Heart left ventricle (tissue), 16 donors: ENCODE measurements at regions not wholly inside any gene's neighbourhood (a gene's known extent, or its start where the extent isn't known, plus 50 kb on each side); places are given as distances from the start of the nearest gene placed in this dataset.

Experiments
- ATAC-seq, 4 donors: fragments of 200-7000 bp; cut with Tn5 transposase; one replicate each; pipeline ENCODE4 v1.9.1; 2020 to 2022; ENCODE audit warnings: moderate library complexity in 4 of 4, mild to moderate bottlenecking in 3 of 4, moderate number of reproducible peaks in 1 of 4
- DNase-seq, 5 donors: peaks; one replicate each; pipeline ENCODE4 v3.0.0-alpha.2; 2020
- H3K27ac ChIP-seq, 12 donors: fragments of 200-600 bp; sonication (generic) in 4 of 12; one replicate each; pipeline versions ENCODE4 v1.5.0 to v1.8.0; 2016 to 2022; ENCODE audit warnings: mild to moderate bottlenecking in 2 of 12
- H3K27me3 ChIP-seq, 9 donors: fragments of 200-600 bp; sonication (generic) in 2 of 9; one replicate each; pipeline versions ENCODE4 v1.5.1 to v1.8.0; 2016 to 2022; ENCODE audit warnings: mild to moderate bottlenecking in 3 of 9
- H3K36me3 ChIP-seq, 9 donors: fragments of 200-600 bp; sonication (generic) in 2 of 9; one replicate each; pipeline versions ENCODE4 v1.5.0 to v1.8.0; 2018 to 2022; ENCODE audit warnings: mild to moderate bottlenecking in 2 of 9
- H3K4me1 ChIP-seq, 12 donors: fragments of 200-600 bp; sonication (generic) in 4 of 12; one replicate each; pipeline versions ENCODE4 v1.5.0 to v1.8.0; 2016 to 2022; ENCODE audit warnings: mild to moderate bottlenecking in 3 of 12
- H3K4me3 ChIP-seq, 12 donors: fragments of 200-600 bp; sonication (generic) in 4 of 12; one replicate each; pipeline versions ENCODE4 v1.5.0 to v1.8.0; 2017 to 2022; ENCODE audit warnings: mild to moderate bottlenecking in 9 of 12, moderate library complexity in 4 of 12
- H3K9me3 ChIP-seq, 12 donors: fragments of 200-600 bp; sonication (generic) in 4 of 12; one replicate each; pipeline versions ENCODE4 v1.5.0 to v1.8.0; 2016 to 2022; ENCODE audit warnings: mild to moderate bottlenecking in 1 of 12
- POLR2A ChIP-seq, 2 donors: fragments of 450-650 bp; IDR thresholded peaks; one replicate each; pipeline ENCODE4 v1.6.1; 2017; ENCODE audit warnings: antibody characterized with exemption in 2 of 2, mild to moderate bottlenecking in 2 of 2, moderate library complexity in 2 of 2
- WGBS, 4 donors: extraction: QIAGEN DNeasy Blood & Tissue Kit in 2 of 4; methylation state at CpG; one replicate each; pipeline versions ENCODE4 v1.1.5 to v1.1.7; 2013 to 2018; 5-methylcytosine and 5-hydroxymethylcytosine counted together
- intact Hi-C, 10 donors: fragments of 100-400 bp; cut with DNase I; formaldehyde crosslinking; loops; one replicate each; pipeline versions ENCODE4 v1.11.1 to v1.14.2; 2022
- TF ChIP-seq, protein P1 (sequence below), 12 donors: fragments of 200-600 bp; sonication (generic) in 4 of 12; IDR thresholded peaks; one replicate each; pipeline versions ENCODE4 v1.5.0 to v1.8.0; 2018 to 2022; ENCODE audit warnings: antibody characterized with exemption in 12 of 12, mild to moderate bottlenecking in 5 of 12
- donor health status: ischemic (EF 13 %, LVEDD 7.1; RV severe dilation, severe dysfunction).
- donor health status: healthy with polysubstance abuse.
- donor health status: DM: no; HTN: yes; CAD: no.
- donor health status: DM: no; HTN: no; CAD: no.
- donor health status: ischemic (EF 25% LVEDD 6.9; RV normal size, moderate dysfunction).
- donor health status: ischemic (EF 25% LVEDD 5.7; RV mildly dilated, moderate dysfunction).
- donor health status: healthy.
- donor health status: DM: yes; HTN: yes; CAD: no.
- donor health status: ischemic (EF 35%, LVEDD 5.7; RV mildly dilated, moderate dysfunction).
- donor health status: nonischemic (EF 11% LVEDD 7.7; RV severe dilation, severe dysfunction).
- donor health status: DM: yes; HTN: yes; CAD: no.
- donor health status: PGD.
- donor health status: ischemic (EF 29% LVEDD 5.4; RV normal size, mild dysfunction).
- donor health status: nonischemic (EF 23%, LVEDD 6.1; RV moderate dilation, normal function).

DNA sequence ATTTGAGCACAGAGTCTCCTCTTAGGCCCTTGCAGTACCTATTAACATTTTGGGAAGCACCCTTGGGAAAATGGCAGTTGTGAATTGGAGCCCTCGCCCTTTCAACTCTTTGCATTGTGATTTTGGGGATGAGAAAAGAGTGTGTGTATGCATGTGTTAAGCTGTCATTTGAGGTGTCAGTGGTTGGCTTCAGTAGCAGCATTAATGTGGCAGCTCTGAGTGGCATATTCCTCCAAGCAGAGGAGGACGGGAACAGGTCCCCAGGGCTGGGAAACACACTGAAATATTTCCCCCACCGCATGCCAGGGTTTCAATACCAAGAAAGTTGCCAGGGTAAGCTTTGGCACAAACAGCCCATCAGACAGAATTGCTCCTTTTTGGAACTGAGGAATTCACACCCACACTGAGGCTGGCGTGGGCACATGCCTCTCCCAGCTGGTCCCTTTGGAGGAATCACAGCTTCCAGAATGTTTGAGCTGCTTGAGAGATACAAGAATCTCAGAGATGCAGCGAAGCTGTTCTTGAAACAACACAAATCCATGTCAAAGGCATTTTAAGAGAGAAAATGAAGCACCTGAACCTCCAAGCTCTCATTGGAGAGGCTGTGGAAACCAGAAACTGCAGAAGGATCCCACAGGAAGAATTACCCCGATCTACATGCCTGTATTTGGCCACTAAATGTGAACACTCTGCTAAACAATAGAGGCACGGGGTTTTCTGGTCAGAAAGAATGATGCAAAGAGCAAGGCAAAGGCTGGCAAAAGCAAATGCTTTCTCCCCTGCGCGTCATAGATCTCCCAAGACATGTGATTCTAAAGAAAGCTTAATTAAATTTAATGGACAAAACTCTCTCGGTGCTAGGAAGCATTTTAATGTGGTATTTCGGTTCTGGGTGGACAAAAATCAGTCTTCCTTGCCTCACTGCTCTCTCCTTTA, 67.2 kb upstream of the RCN1 start:
- intact Hi-C loops: no loop called here
- Histone ChIP-seq H3K36me3 (no peaks in the 10 kb centered on the region), H3K4me1 (no peaks in the 10 kb centered on the region), H3K9me3 (no peaks in the 10 kb centered on the region), H3K27me3 (peaks cover 0 to 7% (median 0%) of the 10 kb centered on the region in 9 donors), H3K27ac (no peak overlapping the region), H3K4me3 (no peak overlapping the region)
- TF ChIP-seq, protein P1, sequence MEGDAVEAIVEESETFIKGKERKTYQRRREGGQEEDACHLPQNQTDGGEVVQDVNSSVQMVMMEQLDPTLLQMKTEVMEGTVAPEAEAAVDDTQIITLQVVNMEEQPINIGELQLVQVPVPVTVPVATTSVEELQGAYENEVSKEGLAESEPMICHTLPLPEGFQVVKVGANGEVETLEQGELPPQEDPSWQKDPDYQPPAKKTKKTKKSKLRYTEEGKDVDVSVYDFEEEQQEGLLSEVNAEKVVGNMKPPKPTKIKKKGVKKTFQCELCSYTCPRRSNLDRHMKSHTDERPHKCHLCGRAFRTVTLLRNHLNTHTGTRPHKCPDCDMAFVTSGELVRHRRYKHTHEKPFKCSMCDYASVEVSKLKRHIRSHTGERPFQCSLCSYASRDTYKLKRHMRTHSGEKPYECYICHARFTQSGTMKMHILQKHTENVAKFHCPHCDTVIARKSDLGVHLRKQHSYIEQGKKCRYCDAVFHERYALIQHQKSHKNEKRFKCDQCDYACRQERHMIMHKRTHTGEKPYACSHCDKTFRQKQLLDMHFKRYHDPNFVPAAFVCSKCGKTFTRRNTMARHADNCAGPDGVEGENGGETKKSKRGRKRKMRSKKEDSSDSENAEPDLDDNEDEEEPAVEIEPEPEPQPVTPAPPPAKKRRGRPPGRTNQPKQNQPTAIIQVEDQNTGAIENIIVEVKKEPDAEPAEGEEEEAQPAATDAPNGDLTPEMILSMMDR (IDR thresholded peaks at IDR 0.05): no peak
- no peak for TF ChIP-seq POLR2A (IDR thresholded peaks at IDR 0.05)
- DNase-seq (no peak), ATAC-seq (no peak)
- 74 to 82% (median 77%) methylated on average over 11 of the region's 11 CpGs for WGBS, 4 donors

DNA sequence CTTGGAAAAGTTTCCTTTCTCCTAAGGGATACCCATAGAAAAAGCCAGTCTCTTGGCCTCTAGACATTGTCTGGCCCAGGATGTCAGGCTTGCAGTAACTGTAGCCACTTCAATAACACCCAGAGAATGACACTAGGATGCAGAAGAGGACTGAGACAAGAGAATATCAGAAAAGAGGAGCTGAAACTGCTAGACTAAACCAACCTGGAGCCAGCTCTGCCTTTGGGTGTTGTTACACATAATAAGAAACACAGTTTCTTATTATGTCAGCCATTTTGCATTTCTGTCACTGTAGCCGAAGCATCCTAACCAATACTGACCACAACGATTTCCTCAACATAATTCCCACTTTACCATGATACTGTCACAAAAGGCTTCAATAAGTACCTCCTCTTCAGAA, 72.2 kb upstream of the RCN1 start:
- no peaks in the 10 kb centered on the region for H3K36me3 ChIP-seq
- no peak for ATAC-seq
- DNase-seq: no peak
- WGBS, 4 donors: 77 to 95% (median 91%) methylated on average over 2 of the region's 2 CpGs
- no peaks in the 10 kb centered on the region for H3K9me3 ChIP-seq
- H3K4me3 ChIP-seq: no peak overlapping the region
- intact Hi-C loops: no loop called here
- TF ChIP-seq, protein P1 (IDR thresholded peaks at IDR 0.05): no peak
- no peak for TF ChIP-seq POLR2A (IDR thresholded peaks at IDR 0.05)
- H3K4me1 ChIP-seq: no peaks in the 10 kb centered on the region
- no peak overlapping the region for H3K27ac ChIP-seq
- H3K27me3 ChIP-seq: peaks cover 0 to 16% (median 0%) of the 10 kb centered on the region in 9 donors

DNA sequence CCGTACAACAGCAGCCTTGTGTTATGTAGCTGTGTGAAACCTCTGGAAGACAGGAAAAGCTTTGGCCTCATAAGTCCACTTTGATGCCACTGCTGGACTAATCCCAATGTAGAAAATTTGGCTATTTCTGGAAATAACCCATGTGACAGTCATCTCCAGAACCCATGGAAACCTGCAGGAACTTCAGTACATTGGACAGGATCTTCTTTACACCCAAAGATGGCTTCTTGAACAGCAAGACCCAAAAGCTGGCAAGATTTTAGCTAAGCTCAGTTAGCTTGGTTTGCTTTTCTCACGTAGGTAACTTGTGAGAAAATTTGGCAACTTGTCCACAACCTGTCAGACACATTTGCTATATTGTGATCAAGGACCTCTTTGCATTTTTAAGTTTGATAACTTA, 74.8 kb upstream of the RCN1 start:
- no peak overlapping the region for H3K4me3 ChIP-seq
- no peaks in the 10 kb centered on the region for H3K36me3 ChIP-seq
- no peak overlapping the region for H3K27ac ChIP-seq
- H3K4me1 ChIP-seq: no peaks in the 10 kb centered on the region
- TF ChIP-seq POLR2A (IDR thresholded peaks at IDR 0.05): no peak
- TF ChIP-seq, protein P1 (IDR thresholded peaks at IDR 0.05): no peak
- intact Hi-C loops: no loop called here
- no peak for ATAC-seq
- DNase-seq: no peak
- 54 to 71% (median 69%) methylated on average over 2 of the region's 2 CpGs for WGBS, 4 donors
- peaks cover 0 to 29% (median 0%) of the 10 kb centered on the region in 9 donors for H3K27me3 ChIP-seq
- H3K9me3 ChIP-seq: no peaks in the 10 kb centered on the region

DNA sequence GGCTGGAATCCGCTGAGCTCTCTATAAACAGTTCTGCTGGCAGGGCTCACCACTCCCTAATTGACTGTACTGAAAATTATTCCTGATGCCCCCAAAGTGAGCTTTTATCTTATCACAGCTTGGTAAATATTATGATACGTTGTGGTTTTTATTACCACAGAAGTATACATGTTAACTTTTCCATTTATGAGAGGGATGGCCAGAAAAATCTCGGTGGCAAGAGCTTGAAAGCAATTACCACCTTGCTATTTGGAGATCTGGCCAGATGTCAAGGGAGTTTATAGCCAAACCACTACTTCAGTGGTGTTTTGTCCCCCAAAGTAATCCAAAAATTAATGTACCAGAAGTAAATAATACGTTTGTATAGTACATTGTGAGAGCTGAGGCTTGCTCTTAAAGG, 75.4 kb upstream of the RCN1 start:
- intact Hi-C loops: no loop called here
- 66 to 72% (median 68%) methylated on average over 4 of the region's 4 CpGs for WGBS, 4 donors
- Histone ChIP-seq H3K27me3 (peaks cover 0 to 36% (median 0%) of the 10 kb centered on the region in 9 donors), H3K36me3 (no peaks in the 10 kb centered on the region), H3K4me3 (no peak overlapping the region), H3K9me3 (no peaks in the 10 kb centered on the region), H3K27ac (no peak overlapping the region), H3K4me1 (no peaks in the 10 kb centered on the region)
- TF ChIP-seq, protein P1 (IDR thresholded peaks at IDR 0.05): no peak
- TF ChIP-seq POLR2A (IDR thresholded peaks at IDR 0.05): no peak
- ATAC-seq (no peak), DNase-seq (no peak)
